A673 (cell line): ENCODE measurements at regions not wholly inside any gene's neighbourhood (a gene's known extent, or its start where the extent isn't known, plus 50 kb on each side); places are given as distances from the start of the nearest gene placed in this dataset.

Source experiments
- BruUV-seq: library from RNA; stranded (reverse); fragments of 400-500 nt; replicated peaks from 2 replicates; lab custom pipeline; 2021; lab: Mats Ljungman, UMichigan
- CTCF ChIA-PET: fragments of 300-600 bp; sonication (Branson Sonifier 250); formaldehyde crosslinking; loops from one replicate; lab custom pipeline; 2022; ENCODE audit warnings: antibody characterized with exemption; lab: Charles Lee
- POLR2A ChIA-PET: fragments of 300-600 bp; sonication (Branson Sonifier 250); formaldehyde crosslinking; loops from one replicate; lab custom pipeline; 2022; ENCODE audit warnings: antibody characterized with exemption; ENCODE audit not compliant: low non-redundant PET; lab: Charles Lee
- DNase-seq: peaks from one replicate; pipeline ENCODE4 v3.0.0-alpha.2; 2015; ENCODE audit warnings: low spot score
- H3K27ac ChIP-seq: fragments of 200-600 bp; sonication (generic); 2 replicates; pipeline ENCODE4 v1.5.1; 2016; ENCODE audit warnings: mixed run types, low read depth, mild to moderate bottlenecking, mixed read lengths, antibody characterized with exemption, low read length; ENCODE audit not compliant: poor library complexity, severe bottlenecking
- H3K27me3 ChIP-seq: fragments of 200-600 bp; sonication (generic); replicated peaks from 2 replicates; pipeline ENCODE4 v1.6.1; 2017; ENCODE audit warnings: mixed run types, low read depth, mild to moderate bottlenecking, mixed read lengths, antibody characterized with exemption, low read length; ENCODE audit not compliant: insufficient read depth, poor library complexity
- H3K36me3 ChIP-seq: fragments of 200-600 bp; sonication (generic); 2 replicates; pipeline ENCODE4 v1.6.1; 2016; ENCODE audit warnings: mixed run types, mild to moderate bottlenecking, mixed read lengths, antibody characterized with exemption, low read length; ENCODE audit not compliant: insufficient read depth, poor library complexity, severe bottlenecking
- H3K4me1 ChIP-seq: fragments of 200-600 bp; sonication (generic); 2 replicates; pipeline ENCODE4 v1.6.1; 2017; ENCODE audit warnings: mixed run types, mild to moderate bottlenecking, mixed read lengths, antibody characterized with exemption, low read length; ENCODE audit not compliant: insufficient read depth, poor library complexity, severe bottlenecking
- H3K4me3 ChIP-seq: fragments of 200-600 bp; sonication (generic); 2 replicates; pipeline ENCODE4 v1.5.1; 2016; ENCODE audit warnings: low read depth, mixed run types, mild to moderate bottlenecking, mixed read lengths, low read length; ENCODE audit not compliant: poor library complexity, severe bottlenecking
- H3K9me3 ChIP-seq: fragments of 200-600 bp; sonication (generic); 2 replicates; pipeline ENCODE4 v1.6.1; 2016; ENCODE audit warnings: mixed run types, low read depth, mild to moderate bottlenecking, mixed read lengths, antibody characterized with exemption, low read length; ENCODE audit not compliant: poor library complexity, severe bottlenecking
- CTCF ChIP-seq: fragments of 300-800, 200-600 bp; sonication (generic); conservative IDR thresholded peaks from 2 replicates; pipeline ENCODE4 v1.5.1; 2017; ENCODE audit warnings: low read depth, mild to moderate bottlenecking, antibody characterized with exemption, low read length, moderate library complexity, mixed read lengths
- EZH2 ChIP-seq: fragments of 200-600 bp; sonication (generic); IDR thresholded peaks from 2 replicates; pipeline ENCODE4 v1.6.1; 2017; ENCODE audit warnings: borderline replicate concordance, low read depth, mild to moderate bottlenecking, mixed read lengths, antibody characterized with exemption, low read length; ENCODE audit not compliant: poor library complexity, severe bottlenecking
- intact Hi-C: fragments of 100-400 bp; cut with micrococcal nuclease; formaldehyde crosslinking; loops from one replicate; pipeline ENCODE4 v1.10.0; 2022; ENCODE audit not compliant: unreplicated experiment

DNA sequence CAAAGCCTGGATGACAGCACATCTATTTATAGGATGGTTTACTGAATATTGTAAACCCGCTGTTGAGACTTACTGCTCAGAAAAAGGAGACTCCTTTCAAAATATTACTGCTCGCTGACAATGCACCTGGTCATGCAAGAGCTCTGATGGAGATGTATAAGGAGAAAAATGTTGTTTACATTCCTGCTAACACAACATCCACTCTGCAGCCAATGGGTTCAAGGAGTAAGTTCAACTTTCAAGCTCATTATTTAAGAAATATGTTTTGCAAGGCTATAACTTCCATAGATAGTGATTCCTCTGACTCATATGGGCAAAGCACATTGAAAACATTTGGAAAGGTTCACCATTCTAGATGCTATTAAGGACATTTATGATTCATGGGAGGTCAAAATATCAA lies 201.7 kb downstream of the SNAPC1 start:
- CTCF ChIA-PET, result no interaction called here

DNA sequence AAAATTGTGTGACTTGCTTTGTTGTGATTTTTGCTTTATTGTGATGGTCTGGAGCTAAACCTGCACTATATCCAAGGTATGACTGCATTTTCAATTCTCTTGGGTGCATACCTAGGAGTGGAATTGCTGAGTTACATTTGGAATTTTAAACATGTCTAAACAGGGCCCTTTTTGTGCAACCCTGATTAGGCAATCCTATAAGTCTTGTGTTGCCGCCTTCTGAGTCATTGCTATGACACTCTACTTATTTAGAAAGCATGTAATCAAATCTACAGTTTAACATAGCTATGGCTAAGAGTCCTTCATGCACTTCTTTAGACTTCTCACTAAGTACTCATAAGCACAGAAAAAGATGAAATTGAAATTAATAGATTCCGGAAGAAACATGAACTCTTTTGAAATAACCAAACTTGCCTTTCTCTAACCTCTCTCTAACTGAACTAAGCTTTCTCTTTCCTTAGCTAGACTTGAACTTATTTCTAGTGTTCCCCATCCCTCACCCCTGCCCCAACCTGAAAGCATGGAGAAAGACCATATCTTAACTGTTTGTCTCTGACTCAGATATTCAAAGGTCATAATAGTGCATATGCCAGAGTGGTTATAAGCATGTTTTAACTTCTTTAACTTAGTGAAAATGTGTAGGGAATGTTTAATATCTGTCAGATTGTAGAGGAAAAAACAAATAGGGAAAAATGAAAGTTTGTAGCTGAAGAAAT lies 203.0 kb downstream of the SNAPC1 start:
- Histone ChIP-seq H3K27me3 (no peaks in the 10 kb centered on the region), H3K4me1 (no peaks in the 10 kb centered on the region), H3K4me3 (no peak overlapping the region), H3K9me3 (no peaks in the 10 kb centered on the region), H3K36me3 (no peaks in the 10 kb centered on the region), H3K27ac (no peak overlapping the region)
- CTCF ChIA-PET, result no interaction called here
- intact Hi-C loops, result no loop called here
- BruUV-seq, result no TSS peak
- DNase-seq, result peak; percentile 7
- POLR2A ChIA-PET, result no interaction called here
- TF ChIP-seq CTCF, result no peak
- no peak for TF ChIP-seq EZH2

More for the DNA sequence above, 201.7 kb downstream of the SNAPC1 start:
- BruUV-seq, result no TSS peak
- TF ChIP-seq CTCF, result no peak
- TF ChIP-seq EZH2, result no peak
- H3K27ac ChIP-seq, result no peak overlapping the region
- no peak overlapping the region for H3K4me3 ChIP-seq
- POLR2A ChIA-PET, result no interaction called here
- H3K27me3 ChIP-seq, result no peaks in the 10 kb centered on the region
- DNase-seq, result no peak
- H3K36me3 ChIP-seq, result no peaks in the 10 kb centered on the region
- H3K4me1 ChIP-seq, result no peaks in the 10 kb centered on the region
- no peaks in the 10 kb centered on the region for H3K9me3 ChIP-seq
- intact Hi-C loops, result no loop called here

DNA sequence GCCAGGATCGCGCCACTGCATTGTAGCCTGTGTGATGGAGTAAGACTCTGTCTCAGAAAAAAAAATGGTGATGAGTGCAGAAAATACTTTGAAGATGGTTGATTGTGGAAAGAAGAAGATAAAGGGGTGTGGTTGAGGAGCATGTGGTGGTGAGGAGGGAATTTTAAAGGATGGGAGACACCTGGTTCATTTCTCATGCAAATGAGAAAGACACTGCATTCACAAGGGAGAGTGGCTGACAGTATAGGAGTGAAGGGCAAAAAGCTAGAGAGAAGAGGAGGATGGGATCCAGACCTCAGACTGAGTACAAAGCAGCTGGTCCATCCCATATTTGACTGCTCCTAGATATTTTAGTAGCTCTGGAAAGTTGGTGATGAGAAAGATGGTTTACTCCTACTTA lies 206.0 kb downstream of the SNAPC1 start:
- no TSS peak for BruUV-seq
- CTCF ChIA-PET, result no interaction called here
- POLR2A ChIA-PET, result no interaction called here

More for the DNA sequence above, 206.0 kb downstream of the SNAPC1 start:
- Histone ChIP-seq H3K9me3 (no peaks in the 10 kb centered on the region), H3K27me3 (no peaks in the 10 kb centered on the region), H3K27ac (no peak overlapping the region), H3K4me1 (no peaks in the 10 kb centered on the region), H3K4me3 (no peak overlapping the region), H3K36me3 (no peaks in the 10 kb centered on the region)
- TF ChIP-seq CTCF, result no peak
- TF ChIP-seq EZH2, result no peak
- intact Hi-C loops, result no loop called here
- DNase-seq, result no peak
